SH-SY5Y (cell line): ENCODE measurements at regions not wholly inside any gene's neighbourhood (a gene's known extent, or its start where the extent isn't known, plus 50 kb on each side); places are given as distances from the start of the nearest gene placed in this dataset.

Experiments used
- GATA2 ChIP-seq: IDR thresholded peaks from 2 replicates; pipeline ENCODE4 v1.6.1; 2011; ENCODE audit warnings: mild to moderate bottlenecking, low read depth, low read length
- GATA3 ChIP-seq: IDR thresholded peaks from 2 replicates; pipeline ENCODE4 v1.6.1; 2011; ENCODE audit warnings: low read depth, mild to moderate bottlenecking, low read length, moderate library complexity

DNA sequence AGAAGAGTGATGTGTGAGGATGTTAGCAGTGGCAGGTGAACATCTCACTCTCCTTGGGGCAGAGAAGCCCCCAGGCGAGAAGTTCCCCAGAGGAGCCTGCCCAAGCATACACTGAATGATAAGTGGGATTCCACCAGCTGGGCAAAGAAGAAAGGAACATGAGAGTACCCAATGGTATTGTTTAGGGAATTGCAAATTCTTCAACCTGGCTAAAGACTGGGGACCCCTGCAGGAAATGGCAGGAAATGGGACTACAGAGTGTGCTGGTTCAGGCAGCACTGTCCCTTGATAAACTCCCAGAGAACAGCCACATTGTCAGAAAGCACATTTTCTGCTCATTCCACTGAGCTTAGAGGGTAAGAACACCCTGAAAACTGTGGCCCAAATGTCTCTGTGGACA lies 121.3 kb downstream of the RPS29 start:
- TF ChIP-seq GATA2 (no peak), GATA3 (no peak)
